OCI-LY3 (cell line): ENCODE measurements at regions not wholly inside any gene's neighbourhood (a gene's known extent, or its start where the extent isn't known, plus 50 kb on each side); places are given as distances from the start of the nearest gene placed in this dataset.

ENCODE experiments used
- H2AFZ ChIP-seq: fragments of 200-600, 300-600 bp; shearing (Covaris generic); 2 replicates; pipeline ENCODE4 v1.6.0; 2014; ENCODE audit warnings: antibody characterized with exemption, low read depth, low read length
- H3K27ac ChIP-seq: fragments of 200-600, 300-600 bp; sonication (generic); 2 replicates; pipeline ENCODE4 v1.5.1; 2014; ENCODE audit warnings: mild to moderate bottlenecking, low read length, moderate library complexity, mixed read lengths
- H3K27me3 ChIP-seq: fragments of 200-600, 300-600 bp; sonication (generic); 2 replicates; pipeline ENCODE4 v1.6.1; 2014; ENCODE audit warnings: low read depth, low read length, mixed read lengths
- H3K36me3 ChIP-seq: fragments of 200-600, 300-600 bp; sonication (generic); replicated peaks from 2 replicates; pipeline ENCODE3; 2014; ENCODE audit warnings: low read depth, low read length, mixed read lengths
- H3K4me1 ChIP-seq: fragments of 300-600, 200-600 bp; sonication (generic); 2 replicates; pipeline ENCODE4 v1.6.1; 2014; ENCODE audit warnings: low read length, mixed read lengths
- H3K4me2 ChIP-seq: fragments of 200-600, 300-600 bp; sonication (generic); 2 replicates; pipeline ENCODE4 v1.6.1; 2014; ENCODE audit warnings: low read length, mixed read lengths
- H3K4me3 ChIP-seq: fragments of 300-600, 200-600 bp; sonication (generic); 2 replicates; pipeline ENCODE4 v1.5.1; 2014; ENCODE audit warnings: antibody characterized with exemption, mild to moderate bottlenecking, low read length, moderate library complexity
- H3K79me2 ChIP-seq: fragments of 300-600, 200-600 bp; shearing (Covaris generic); 2 replicates; pipeline ENCODE4 v1.6.1; 2014; ENCODE audit warnings: mild to moderate bottlenecking, low read length, mixed read lengths
- H3K9ac ChIP-seq: fragments of 300-600, 200-600 bp; shearing (Covaris generic); 2 replicates; pipeline ENCODE4 v1.6.0; 2014; ENCODE audit warnings: mild to moderate bottlenecking, low read length, moderate library complexity
- H3K9me3 ChIP-seq: fragments of 200-600, 300-600 bp; shearing (Covaris generic); 2 replicates; pipeline ENCODE4 v1.6.1; 2014; ENCODE audit warnings: low read length, mixed read lengths; ENCODE audit not compliant: insufficient read depth
- H4K20me1 ChIP-seq: fragments of 200-600, 300-600 bp; sonication (generic); 2 replicates; pipeline ENCODE4 v1.6.1; 2016; ENCODE audit warnings: low read length, mixed read lengths; ENCODE audit not compliant: insufficient read depth
- EZH2phosphoT487 ChIP-seq: fragments of 200-600 bp; shearing (Covaris generic); IDR thresholded peaks from 2 replicates; pipeline ENCODE4 v1.6.1; 2018; ENCODE audit warnings: antibody characterized with exemption, mixed run types, low read depth
- TF ChIP-seq, protein P1 (sequence below): fragments of 200-600, 300-600 bp; sonication (generic); IDR thresholded peaks from 2 replicates; pipeline ENCODE4 v1.5.1; 2014; ENCODE audit warnings: antibody characterized with exemption, low read length, low read depth

DNA sequence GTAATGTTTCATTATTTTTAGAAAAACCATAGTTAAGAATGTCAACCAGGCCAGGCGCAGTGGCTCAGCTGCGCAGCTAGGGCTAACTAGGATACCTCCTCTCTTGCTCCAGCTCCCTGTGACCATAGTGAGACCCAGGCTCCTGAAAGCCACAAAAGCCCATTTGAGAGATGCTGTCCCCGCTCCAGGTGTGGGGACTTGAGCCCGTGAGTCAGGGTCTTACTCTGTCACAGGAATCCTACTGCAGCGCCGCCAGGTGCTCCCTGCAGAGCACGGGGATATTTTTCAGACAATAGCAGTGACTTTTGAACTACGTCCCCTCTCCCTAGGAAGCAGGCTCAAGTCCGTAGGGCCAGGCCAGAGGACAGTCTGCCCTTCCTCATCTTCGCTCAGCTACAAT, 75.6 kb upstream of the NRBF2 start:
- no peak for TF ChIP-seq EZH2phosphoT487
- H3K79me2 ChIP-seq, result no peaks in the 10 kb centered on the region
- no peak overlapping the region for H3K27ac ChIP-seq
- no peak overlapping the region for H3K4me2 ChIP-seq
- H3K9ac ChIP-seq, result no peak overlapping the region
- no peaks in the 10 kb centered on the region for H3K9me3 ChIP-seq
- no peak overlapping the region for H2AFZ ChIP-seq
- no peaks in the 10 kb centered on the region for H3K4me1 ChIP-seq
- H4K20me1 ChIP-seq, result no peaks in the 10 kb centered on the region
- H3K27me3 ChIP-seq, result no peaks in the 10 kb centered on the region
- H3K4me3 ChIP-seq, result no peak overlapping the region
- no peaks in the 10 kb centered on the region for H3K36me3 ChIP-seq

DNA sequence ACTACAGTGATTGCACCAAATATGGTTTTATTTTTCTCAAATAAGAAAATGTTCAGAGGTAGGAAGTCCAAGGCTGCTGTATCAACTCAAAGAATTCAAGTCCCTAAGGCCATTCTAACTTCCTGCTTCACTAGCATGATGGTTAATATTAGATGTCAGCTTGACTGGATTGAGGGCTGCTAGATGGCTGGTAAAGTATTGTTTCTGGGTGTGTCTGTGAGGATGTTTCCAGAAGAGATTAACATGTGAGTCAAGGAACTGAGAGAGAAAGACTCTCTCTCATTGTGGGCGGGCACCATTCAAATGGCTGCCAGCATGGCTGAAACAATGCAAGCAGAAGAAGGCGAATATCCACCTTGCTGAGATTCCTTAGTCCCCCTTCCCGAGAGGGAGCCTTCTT, 77.4 kb upstream of the NRBF2 start:
- H3K9me3 ChIP-seq, result no peaks in the 10 kb centered on the region
- H3K36me3 ChIP-seq, result no peaks in the 10 kb centered on the region
- no peaks in the 10 kb centered on the region for H3K27me3 ChIP-seq
- H3K27ac ChIP-seq, result no peak overlapping the region
- no peak overlapping the region for H3K9ac ChIP-seq
- TF ChIP-seq EZH2phosphoT487, result no peak
- TF ChIP-seq, protein P1, sequence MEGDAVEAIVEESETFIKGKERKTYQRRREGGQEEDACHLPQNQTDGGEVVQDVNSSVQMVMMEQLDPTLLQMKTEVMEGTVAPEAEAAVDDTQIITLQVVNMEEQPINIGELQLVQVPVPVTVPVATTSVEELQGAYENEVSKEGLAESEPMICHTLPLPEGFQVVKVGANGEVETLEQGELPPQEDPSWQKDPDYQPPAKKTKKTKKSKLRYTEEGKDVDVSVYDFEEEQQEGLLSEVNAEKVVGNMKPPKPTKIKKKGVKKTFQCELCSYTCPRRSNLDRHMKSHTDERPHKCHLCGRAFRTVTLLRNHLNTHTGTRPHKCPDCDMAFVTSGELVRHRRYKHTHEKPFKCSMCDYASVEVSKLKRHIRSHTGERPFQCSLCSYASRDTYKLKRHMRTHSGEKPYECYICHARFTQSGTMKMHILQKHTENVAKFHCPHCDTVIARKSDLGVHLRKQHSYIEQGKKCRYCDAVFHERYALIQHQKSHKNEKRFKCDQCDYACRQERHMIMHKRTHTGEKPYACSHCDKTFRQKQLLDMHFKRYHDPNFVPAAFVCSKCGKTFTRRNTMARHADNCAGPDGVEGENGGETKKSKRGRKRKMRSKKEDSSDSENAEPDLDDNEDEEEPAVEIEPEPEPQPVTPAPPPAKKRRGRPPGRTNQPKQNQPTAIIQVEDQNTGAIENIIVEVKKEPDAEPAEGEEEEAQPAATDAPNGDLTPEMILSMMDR, result no peak
- no peak overlapping the region for H3K4me3 ChIP-seq
- H3K4me2 ChIP-seq, result no peak overlapping the region
- no peak overlapping the region for H2AFZ ChIP-seq
- H4K20me1 ChIP-seq, result no peaks in the 10 kb centered on the region
- H3K79me2 ChIP-seq, result no peaks in the 10 kb centered on the region
- H3K4me1 ChIP-seq, result no peaks in the 10 kb centered on the region

DNA sequence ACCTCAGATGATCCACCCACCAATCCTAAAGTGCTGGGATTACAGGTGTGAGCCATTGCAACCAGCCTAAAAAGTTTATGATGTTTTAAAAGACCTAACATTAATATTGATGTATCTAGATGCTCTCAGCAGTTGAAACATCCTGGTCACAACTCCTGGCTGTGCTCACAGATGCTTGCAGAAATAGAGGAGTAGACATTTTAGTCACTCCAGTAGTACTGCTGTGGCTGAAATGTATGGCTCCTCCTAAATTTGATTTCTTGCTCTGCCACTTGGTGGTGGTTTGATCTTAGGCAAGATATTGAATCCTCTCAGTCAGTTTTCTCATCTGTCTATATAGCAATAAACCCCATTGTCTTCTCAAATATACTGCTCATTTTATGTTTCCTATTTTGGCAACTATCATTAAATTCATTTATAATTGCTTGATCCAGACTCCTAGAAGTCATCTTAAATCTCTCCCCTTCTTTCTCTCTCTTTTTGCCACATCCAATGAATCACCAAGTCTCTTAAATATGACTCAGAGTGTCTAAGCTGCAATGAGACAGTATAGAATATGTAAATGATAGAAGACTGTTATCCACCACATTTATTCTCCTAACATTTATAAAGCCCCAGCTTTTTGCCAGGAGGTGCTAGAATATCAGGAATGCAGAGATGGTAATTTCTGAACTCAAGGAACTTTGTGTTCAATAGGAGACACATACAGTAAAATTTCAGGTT, 78.1 kb upstream of the NRBF2 start:
- no peak for TF ChIP-seq EZH2phosphoT487
- TF ChIP-seq, protein P1, result no peak
- Histone ChIP-seq H3K4me2 (no peak overlapping the region), H3K27me3 (no peaks in the 10 kb centered on the region), H3K9me3 (no peaks in the 10 kb centered on the region), H2AFZ (no peak overlapping the region), H3K9ac (no peak overlapping the region), H3K79me2 (no peaks in the 10 kb centered on the region), H3K4me1 (no peaks in the 10 kb centered on the region), H3K4me3 (no peak overlapping the region), H3K27ac (no peak overlapping the region), H4K20me1 (no peaks in the 10 kb centered on the region), H3K36me3 (no peaks in the 10 kb centered on the region)

DNA sequence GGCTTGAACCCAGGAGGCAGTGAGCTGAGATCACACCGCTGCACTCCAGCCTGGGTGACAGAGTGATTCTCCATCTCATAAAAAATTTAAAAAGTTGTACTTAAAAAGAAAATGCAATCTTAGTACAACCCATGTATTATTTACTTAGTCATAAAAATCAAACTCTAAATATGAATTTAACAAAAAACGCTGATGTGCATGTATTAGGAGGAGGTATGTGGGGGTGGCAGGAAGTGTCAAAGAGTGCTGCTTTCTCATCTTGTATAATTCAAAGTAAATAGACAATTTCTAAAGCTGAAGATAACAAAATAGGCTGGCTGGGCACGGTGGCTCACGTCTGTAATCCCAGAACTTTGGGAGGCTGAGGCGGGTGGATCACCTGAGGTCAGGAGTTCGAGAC, 81.0 kb upstream of the NRBF2 start:
- Histone ChIP-seq H3K4me1 (no peaks in the 10 kb centered on the region), H4K20me1 (no peaks in the 10 kb centered on the region), H3K27me3 (0 out of 2 replicates have a peak, but pooled peaks cover 10% of the 10 kb centered on the region)

More for the DNA sequence above, 81.0 kb upstream of the NRBF2 start:
- Histone ChIP-seq H2AFZ (no peak overlapping the region), H3K4me2 (no peak overlapping the region), H3K9me3 (no peaks in the 10 kb centered on the region), H3K79me2 (no peaks in the 10 kb centered on the region), H3K27ac (no peak overlapping the region), H3K4me3 (no peak overlapping the region), H3K9ac (no peak overlapping the region), H3K36me3 (no peaks in the 10 kb centered on the region)
- no peak for TF ChIP-seq EZH2phosphoT487
- TF ChIP-seq, protein P1, result no peak
